Medulla oblongata (tissue), 1 donor: ENCODE measurements at regions not wholly inside any gene's neighbourhood (a gene's known extent, or its start where the extent isn't known, plus 50 kb on each side); places are given as distances from the start of the nearest gene placed in this dataset.

ENCODE experiments used
- DNase-seq: peaks from one replicate; pipeline ENCODE4 v3.0.0-alpha.2; 2015; ENCODE audit errors: extremely low spot score

DNA sequence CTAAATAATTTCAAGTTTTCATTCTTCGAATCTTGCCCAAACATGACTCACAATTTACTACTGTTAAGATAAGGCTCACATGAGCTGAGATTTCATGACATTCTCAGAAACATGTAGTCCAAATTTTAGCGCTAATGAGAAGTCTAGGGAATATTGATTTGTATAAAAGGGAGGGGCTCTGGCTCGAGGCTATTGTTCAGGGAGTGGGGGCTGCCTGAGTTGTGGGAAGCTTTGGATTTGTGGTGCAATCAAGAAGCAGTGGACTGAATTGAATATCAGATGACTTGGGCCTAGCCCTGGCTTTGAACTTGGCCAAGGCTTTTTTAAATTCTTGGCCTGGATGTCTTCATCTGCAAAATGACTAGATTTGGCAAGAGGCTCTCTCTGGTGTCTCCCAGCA is 674.9 kb upstream of the FANCL start:
- DNase-seq = no peak

DNA sequence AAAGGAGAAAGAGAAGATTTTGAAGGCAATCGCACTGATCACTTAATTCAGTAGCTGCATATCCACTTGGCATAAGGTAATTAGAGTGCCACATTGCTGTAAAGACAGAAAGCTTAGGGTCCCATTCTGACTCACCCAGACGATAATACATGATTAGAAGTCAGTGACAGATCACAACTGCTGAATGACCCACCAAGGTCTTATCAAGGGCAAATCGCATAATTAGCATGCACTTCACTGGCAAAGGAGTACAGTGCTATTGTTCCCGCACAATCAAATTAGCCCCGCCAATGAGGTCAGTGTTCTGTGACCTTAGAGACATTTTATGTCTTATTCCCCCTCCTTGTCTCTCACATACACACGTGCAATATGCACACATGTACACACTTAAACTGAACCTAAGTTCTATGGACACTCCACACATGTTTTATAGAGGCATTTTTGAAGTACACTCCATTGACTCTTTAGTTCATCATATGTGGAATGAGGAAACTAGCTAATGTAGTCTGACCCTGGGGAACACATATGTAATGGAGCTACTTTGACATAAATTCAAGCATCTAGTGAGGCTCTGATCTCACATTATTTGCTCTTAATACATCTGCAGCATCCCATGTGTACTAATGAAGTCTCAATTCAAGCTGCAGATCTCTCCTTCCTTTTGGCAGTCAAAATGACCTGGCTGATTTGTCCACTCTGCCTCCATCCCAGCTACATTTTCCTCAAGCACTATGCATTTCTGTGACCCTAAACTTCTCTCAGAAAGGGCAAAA is 673.8 kb upstream of the FANCL start:
- no peak for DNase-seq

DNA sequence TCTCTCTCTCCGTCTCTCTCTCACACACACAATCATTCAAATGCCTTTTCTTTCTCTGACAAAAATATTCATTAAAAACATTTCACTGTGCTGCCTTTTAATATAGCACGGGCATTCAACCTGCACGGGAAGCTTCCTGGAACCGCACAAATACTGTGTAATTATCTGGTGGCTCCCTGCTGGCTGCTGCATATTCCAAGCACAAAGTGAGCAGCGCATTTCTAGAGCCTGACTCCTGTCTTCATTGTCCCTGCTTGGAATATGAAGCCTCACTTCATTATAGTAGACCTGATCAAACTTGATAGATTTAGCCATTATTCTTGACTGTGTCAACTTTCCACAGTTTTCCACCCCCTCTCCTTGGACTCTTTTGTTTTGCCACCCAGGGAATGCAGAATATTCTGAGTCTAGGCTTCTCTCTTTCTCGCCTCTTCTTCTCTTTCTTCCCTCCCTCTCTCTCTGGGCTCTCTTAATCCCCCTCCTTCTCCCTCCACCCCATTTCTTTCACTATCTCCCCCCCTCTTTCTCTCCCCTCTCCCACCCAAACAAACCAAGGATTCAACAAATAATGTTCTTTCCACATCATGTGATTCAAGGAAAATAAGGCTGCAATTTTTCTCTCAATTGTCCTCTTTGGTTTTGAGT is 672.1 kb upstream of the FANCL start:
- DNase-seq = no peak

DNA sequence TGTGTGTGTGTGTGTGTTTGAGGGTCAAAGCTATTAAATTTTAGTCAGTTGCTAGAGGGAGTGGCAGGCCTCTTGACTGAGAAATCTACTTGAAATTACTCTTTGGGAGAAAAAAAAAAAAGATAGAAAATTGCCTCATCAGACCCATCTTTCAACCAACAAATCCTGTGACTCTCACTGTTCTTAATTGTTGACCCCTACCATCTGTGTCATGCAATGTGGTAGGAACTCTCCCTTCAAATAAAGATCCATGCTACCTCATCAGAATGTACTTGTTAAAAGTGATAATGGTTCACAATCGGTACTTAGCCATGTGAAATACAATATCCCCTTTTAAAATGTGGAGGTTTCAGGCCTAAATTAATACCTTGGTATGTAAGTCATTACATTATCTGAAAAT is 670.8 kb upstream of the FANCL start:
- no peak for DNase-seq

DNA sequence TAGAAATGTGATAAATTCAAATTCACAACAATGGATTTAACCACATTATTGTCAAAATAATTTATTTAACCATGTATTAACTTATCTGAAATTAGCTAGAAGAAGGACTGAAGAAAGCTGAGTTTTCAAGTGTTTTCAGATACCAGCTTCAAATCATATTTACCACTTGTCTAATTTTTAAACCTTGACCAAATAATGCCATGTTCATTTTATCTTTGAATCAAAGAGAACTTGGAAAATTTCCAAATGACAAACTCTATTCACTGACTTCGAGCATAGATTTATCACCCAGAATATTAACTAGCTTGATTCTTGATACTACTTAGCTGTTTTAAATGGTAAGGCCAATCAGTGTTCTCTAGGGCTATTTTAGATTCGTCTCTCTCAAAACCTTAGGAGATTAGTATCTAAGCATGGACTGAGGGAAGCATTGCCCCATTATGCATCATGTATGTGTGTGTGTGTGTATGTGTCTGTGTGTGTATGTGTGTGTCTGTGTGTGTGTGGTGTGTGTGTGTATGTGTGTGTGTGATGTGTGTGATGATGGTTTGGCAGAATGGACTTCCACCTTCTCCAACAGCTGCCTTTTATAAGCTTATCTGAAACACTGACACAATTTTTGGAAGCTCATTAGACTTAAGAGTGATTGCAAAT is 667.5 kb upstream of the FANCL start:
- DNase-seq = no peak

DNA sequence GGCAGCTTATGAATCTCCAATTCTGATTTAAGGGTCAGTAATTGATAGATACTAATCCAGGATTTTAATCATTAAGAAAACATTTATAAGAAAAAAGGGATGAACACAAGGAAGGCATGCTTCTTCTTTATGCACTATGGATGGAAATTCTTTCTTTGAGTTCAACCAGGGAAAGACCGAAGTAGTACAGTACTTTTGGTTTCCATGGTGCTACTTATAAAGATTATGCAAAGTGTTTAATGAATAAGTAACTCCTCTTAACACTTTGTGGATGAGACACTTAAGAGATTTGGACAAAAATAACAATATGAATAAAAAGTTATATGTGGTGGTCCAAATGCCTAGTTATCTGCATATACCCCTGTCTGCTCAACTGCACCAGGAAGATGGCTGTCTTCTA is 666.5 kb upstream of the FANCL start:
- no peak for DNase-seq

DNA sequence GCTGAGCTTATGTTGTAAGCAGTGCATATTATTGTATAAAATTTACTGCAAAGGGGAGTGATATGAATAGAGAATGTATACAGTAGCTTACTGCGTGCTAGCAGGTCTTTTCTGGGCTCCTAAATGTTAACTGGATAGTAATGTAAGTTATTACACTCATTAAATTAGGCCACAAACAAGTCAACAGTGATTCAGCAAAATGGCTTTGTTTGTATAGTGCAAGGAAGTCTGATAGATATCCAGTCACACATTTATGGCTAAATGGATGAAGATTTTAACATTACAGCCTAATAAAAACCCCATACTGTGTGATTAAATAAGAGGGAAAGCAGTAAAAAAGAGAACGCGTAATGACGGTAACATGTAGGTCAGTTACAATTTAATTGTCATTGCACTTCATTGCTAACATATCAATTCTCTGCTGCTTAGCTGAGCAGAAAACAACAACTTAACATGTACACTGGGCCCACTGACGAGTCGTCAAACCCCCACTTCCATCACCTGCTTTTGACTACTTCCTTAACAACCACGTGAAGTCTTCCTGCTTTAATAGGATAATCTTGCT is 665.0 kb upstream of the FANCL start:
- DNase-seq = no peak

DNA sequence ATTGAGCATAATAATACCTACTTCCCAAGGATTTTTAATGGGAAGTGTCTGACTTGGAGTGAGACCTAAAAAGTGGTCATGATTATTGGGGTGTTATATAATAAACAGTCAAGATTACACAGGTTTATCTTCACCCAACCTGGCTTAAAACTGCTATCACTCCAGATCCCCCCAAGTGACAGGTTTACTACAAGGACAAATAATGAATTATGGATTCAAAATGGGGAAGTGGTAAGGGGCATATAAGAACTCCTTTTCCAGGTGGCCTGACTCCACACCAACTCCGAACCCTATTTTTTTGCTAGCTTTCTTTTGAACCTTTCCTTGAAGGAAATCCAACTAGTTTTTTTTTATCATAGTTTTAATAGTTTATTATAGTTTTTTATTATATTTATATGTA is 663.0 kb upstream of the FANCL start:
- no peak for DNase-seq

DNA sequence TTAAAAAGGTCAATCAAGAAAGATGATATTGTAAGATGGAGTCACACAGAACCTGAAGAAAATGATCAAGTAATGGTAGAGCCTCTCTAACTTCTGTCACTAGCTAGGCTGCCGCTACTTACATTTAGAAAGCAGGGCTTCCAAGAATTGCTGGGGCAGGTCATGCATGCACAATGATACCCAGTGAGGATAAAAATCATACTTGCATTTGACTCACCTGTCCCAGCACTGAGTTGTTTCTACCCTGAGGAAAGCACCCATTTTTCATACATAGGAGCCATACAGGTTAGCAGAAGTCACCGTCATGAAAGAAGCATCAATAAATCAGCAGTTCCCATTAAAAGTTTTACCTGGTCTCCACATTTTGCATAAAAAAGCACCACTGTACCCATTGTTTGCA is 662.3 kb upstream of the FANCL start:
- no peak for DNase-seq

DNA sequence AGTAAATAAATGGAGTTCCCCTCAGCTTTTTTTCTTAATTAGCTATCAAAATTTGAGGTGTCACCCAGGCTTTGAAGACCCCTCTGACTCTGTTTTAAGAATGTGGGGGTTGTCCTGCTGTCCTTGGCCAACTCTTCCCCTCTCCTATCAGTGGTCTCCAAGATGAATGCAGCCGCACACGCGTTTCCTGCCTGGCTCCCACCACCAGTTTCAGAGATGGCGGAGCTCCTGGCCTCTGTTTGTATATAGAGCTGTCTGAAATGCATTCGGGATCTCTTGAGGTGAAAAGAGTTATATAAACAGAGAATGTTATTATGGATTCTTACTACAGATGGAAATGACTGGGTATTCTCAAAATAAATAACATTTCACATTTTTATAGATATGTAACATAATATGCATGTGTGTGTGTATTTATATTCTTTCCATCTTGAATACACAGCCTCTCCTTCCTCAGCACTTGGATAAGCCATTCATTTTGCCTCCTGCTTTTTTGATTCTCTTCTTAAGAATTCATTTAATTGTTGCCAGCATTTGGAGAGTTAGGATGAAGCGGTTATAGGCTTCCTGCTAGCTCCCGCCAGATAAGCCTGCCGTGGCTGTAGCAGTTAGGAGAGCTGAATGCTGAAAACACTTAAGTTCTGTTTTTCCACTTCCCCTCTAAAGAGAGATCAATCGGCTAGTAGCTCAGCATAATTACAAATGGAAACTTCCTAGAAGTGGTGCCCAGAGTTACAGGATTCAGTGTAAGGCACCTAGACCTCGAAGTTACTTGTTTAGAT is 659.3 kb upstream of the FANCL start:
- DNase-seq = no peak

DNA sequence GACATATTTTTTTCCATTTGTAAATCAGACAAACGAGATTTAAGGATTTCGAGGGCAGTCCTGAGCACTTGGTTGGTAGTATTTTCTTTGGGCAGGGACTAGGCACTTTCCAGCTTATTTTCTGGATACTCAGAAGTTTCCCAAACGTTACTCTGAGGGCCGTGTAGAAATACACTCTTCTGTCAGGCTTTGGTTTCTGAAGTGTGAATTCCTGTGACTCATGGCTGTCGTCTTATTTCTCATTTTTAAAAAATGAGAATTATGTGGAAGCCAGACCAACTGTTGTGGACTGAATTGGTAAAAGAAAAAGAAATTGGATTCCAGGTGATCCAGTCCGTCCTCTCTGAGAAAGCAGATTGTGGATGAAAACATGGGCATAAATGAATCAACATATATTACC is 658.6 kb upstream of the FANCL start:
- DNase-seq = no peak

DNA sequence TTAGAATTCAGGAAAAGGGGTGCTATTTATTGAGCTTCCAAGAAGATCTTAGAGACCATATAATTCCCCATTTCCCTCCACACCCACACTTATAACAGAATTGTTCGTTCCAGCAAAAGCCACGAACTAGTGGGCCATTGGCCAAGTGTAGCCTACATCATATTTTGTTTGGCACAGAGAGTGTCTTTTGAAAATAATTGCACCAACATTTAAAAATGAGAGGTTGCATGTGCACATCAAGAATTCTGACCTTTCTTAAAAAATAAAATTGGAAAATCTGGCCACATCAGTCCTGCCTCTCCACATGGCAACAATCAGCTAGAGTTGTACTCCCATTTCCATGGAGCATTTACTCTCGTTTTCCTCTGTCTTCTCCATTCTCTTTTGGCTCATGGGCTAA is 655.5 kb upstream of the FANCL start:
- DNase-seq = no peak

DNA sequence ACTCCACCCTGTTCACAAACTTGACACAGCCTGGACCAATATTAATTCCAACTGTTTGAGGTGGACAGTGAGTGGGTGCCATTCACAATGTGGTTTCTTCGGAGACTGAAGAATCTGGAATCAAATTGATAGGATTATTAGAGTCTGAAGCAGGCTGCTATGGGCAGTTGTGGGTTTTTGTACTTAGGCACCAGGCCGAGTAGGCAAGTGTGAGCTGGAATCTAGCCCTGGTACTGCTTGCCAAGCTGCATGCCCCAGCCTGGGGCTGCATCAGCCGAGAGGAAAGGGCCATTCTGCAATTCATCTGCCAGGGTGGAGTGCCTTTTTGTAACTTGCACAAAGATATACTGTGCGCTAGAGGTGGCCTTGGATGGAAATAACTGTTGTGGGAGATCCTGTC is 654.7 kb upstream of the FANCL start:
- peak; percentile 27 for DNase-seq

DNA sequence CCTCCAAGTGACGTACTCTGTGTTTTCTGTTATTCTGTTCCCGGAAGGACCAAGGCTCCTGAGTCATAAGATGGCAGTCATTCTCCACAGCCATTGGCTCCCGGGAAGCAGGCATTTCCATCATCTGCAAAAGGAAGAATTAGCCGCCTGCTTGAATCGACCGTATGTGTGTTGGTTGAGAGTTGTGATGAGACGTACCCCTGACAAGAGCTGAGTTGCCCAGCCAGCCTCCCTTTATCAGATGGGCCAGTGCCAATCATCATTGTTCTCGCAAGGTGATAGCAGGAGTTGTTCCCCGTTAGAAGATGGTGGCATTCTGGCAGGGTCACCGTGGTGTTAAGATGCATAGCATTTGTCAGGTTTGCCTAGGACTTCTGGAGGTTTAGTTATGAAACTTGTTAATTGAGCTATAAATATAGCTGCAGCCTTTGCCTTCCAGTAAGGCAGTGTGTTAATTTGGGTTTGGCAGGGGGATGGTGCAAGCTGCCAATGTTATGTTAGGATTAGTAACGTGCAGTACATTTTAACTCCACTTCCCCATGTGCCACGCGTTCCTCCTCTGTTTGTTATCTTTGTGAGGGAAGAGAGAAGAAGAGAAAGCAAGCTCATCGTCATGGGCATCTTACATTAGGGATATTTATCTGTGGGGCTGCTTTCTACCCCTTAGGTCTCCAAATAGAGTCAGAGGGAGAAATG is 652.7 kb upstream of the FANCL start:
- no peak for DNase-seq

DNA sequence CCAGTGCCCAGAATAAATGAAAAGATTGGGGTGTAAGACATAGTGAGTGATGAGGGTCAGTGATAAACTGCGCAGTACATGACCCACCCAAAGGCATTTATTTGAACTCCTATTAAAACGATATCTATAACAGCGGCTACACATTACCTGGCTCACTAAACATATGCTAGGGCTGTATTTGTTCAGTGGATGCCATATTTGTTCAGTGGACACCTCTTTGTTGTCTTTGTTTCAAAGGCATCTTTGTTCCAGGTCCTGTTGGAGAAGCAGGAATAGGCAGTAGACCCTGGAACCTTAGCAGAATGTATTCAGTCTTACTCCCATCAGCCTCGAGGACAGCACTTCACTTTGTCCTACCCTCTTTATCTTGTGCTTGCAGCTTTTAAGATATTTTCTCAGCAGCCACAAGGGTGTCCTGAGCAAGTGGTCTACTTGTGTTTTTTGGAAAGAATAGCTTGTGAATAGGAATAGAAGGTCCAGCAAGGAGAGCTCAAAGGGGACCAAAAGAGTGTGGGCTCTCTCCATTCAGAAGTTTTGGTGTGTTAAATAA is 650.8 kb upstream of the FANCL start:
- DNase-seq = no peak

DNA sequence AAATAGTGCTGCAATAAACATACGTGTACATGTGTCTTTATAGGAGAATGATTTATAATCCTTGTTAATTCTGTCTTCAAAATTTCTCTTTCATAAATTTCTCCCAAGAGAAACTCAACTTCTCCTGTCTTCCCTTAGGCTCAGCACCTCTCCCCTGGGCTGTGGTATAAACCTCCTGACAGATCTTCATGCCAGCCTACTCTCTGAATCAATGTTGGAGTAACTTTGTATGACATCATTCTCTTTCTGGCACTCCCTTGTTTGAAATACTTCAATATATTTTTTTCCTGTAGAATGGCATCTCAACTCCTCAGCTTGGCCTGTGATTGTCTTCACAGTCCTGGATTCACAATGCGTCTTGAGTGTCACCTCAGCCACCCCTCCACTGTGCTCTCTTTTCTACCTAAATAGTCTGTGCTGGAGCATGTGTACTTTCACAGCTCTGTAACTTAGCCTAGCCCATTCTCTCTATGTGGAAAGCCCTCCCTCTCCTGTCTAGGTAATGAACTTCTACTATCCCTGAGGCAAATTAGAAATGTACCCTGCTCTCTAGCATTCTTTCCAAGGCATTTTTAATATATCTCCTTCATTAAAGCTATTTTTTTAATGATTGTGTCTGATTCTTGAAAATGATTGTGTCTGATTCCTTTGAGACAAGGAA is 649.9 kb upstream of the FANCL start:
- no peak for DNase-seq

DNA sequence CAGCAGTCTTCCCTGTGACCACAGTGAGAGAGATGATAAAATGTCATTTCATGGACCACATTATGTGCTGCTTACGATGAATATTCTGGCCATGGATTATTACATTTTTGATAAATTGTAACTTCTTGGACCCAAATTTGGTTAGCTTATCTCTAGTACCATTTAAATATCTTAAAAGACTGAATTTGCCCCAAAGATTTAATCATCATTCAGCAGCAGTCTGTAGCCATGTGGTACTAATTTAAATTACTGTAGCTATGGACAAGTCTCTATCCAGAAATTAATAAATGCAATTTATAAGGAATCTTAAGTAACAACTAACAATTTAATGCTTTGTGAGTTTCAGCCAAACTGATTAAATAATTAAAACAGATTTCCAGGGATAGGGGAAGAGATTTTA is 644.9 kb upstream of the FANCL start:
- no peak for DNase-seq

DNA sequence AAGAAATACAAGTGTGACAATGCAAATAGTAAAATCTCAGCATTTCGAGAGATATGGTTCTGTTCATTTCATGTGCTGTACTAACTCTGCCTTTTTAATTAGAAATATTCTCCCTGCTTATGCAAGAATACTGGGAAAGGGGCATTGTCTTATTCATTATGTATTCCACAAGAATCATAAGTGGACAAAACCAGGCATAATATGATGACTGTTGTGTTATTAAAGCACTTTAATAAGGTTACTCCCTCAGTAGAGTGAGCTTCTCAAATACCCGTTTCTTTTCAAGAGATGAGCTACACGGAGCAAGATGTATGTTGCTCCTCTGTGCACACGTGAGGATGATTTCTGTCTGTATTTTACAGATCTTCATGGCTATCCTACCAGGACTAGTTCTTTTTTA is 638.7 kb upstream of the FANCL start:
- no peak for DNase-seq

DNA sequence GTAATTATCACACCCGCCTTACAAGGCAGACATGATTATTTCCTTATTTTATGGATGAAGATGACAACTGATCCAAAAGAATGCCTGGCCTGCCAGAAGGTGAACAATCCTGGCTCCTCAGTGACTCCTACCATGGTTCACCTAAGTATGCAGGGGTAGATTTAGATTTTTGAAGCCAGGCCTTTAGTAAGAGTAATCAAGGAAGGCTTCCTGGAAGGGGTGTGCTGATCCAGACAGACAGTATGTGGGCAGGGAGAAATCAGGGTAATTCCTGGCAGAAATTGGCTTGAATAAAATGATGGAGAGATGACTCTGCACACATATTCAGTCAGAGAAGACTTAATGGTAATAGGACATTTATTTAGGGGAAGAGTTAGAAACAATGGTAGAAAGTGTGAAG is 637.7 kb upstream of the FANCL start:
- no peak for DNase-seq

DNA sequence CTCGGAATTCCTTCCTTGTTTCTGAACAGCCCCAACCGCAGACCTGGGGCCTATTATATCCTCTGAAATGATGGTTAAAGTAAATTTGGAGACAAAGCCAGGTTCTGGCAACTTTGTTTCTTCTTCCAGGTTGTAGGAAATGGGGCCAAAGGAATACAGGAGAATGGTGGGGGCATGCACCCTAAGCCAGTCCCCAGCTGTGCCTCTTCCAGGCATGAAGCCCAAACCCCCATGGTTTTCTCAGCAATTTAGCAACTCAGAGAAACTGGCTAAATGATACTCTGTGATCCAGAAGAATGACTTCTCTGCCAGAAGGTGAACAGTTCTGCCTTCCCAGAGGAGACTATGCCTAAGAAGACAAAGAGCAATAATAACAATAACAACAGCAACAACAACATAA is 635.0 kb upstream of the FANCL start:
- no peak for DNase-seq

DNA sequence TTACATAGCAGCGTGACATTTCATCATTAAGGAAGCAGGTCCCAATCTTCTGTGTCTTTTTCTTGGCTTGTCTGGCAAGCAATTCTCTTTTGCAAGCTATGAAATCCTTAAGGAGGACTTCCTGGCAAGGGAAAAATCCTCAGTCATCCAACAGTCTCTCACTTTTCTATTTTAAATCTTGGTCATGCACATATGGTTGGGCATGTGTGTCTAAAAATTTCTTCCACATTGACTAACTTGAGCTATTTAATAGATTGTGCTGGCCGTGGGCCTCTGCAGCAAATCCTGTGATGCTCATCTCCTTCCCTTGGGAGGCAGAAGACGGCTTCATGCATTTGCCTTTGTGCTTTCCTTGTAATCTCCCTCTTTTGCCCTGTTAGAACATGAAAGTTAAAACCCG is 634.3 kb upstream of the FANCL start:
- DNase-seq = no peak
